SU-DHL-6 (cell line): ENCODE measurements at regions not wholly inside any gene's neighbourhood (a gene's known extent, or its start where the extent isn't known, plus 50 kb on each side); places are given as distances from the start of the nearest gene placed in this dataset.
A peak's percentile ranks its signal among the peaks of the same experiment; 100 is the strongest.

Source experiments
- H2AFZ ChIP-seq: fragments of 200-600 bp; sonication (generic); 2 replicates; pipeline ENCODE4 v1.6.1; 2014; ENCODE audit warnings: low read depth, mild to moderate bottlenecking, moderate library complexity, mixed read lengths, antibody characterized with exemption, low read length; ENCODE audit not compliant: severe bottlenecking
- H3F3A ChIP-seq: fragments of 200-600 bp; shearing (Covaris generic); 2 replicates; pipeline ENCODE4 v1.6.0; 2016; ENCODE audit warnings: antibody characterized with exemption, mild to moderate bottlenecking; ENCODE audit not compliant: insufficient read depth
- H3K27ac ChIP-seq: fragments of 200-600 bp; sonication (generic); 2 replicates; pipeline ENCODE4 v1.5.1; 2016; ENCODE audit warnings: low read depth, mild to moderate bottlenecking, low read length, moderate library complexity, mixed read lengths
- H3K27me3 ChIP-seq: fragments of 200-600 bp; sonication (generic), shearing (Covaris generic); 2 replicates; pipeline ENCODE4 v1.6.0; 2014; ENCODE audit warnings: mild to moderate bottlenecking, low read length
- H3K36me3 ChIP-seq: fragments of 200-600 bp; sonication (generic); 2 replicates; pipeline ENCODE4 v1.6.1; 2014; ENCODE audit warnings: mild to moderate bottlenecking, low read length, mixed read lengths
- H3K4me2 ChIP-seq: fragments of 300-600, 200-600 bp; shearing (Covaris generic), sonication (generic); 2 replicates; pipeline ENCODE4 v1.6.0; 2014; ENCODE audit warnings: low read length, low read depth, mild to moderate bottlenecking; ENCODE audit not compliant: poor library complexity, severe bottlenecking
- H3K4me3 ChIP-seq: fragments of 200-600 bp; sonication (generic); 2 replicates; pipeline ENCODE4 v1.5.1; 2014; ENCODE audit warnings: antibody characterized with exemption, low read length, mild to moderate bottlenecking, mixed read lengths; ENCODE audit not compliant: insufficient read depth, poor library complexity, severe bottlenecking
- H3K79me2 ChIP-seq: fragments of 200-600 bp; sonication (generic); 2 replicates; pipeline ENCODE4 v1.6.1; 2014; ENCODE audit warnings: mild to moderate bottlenecking, low read length, moderate library complexity; ENCODE audit not compliant: insufficient read depth
- H3K9ac ChIP-seq: fragments of 200-600 bp; sonication (generic); 2 replicates; pipeline ENCODE4 v1.7.0; 2014; ENCODE audit warnings: mild to moderate bottlenecking, low read length
- H3K9me2 ChIP-seq: fragments of 200-600 bp; sonication (generic); replicated peaks from 2 replicates; pipeline ENCODE4 v1.6.1; 2014; ENCODE audit warnings: low read length; ENCODE audit not compliant: insufficient read depth
- H3K9me3 ChIP-seq: fragments of 200-600 bp; sonication (generic); 2 replicates; pipeline ENCODE4 v1.6.1; 2014; ENCODE audit warnings: low read length, mixed read lengths; ENCODE audit not compliant: insufficient read depth
- H4K20me1 ChIP-seq: fragments of 200-600 bp; sonication (generic); 2 replicates; pipeline ENCODE4 v1.6.1; 2014; ENCODE audit warnings: low read depth, mild to moderate bottlenecking, antibody characterized with exemption, low read length, moderate library complexity, mixed read lengths
- EZH2phosphoT487 ChIP-seq: fragments of 200-600 bp; sonication (generic), shearing (Covaris generic); conservative IDR thresholded peaks from 2 replicates; pipeline ENCODE4 v1.6.1; 2018; ENCODE audit warnings: mild to moderate bottlenecking, antibody characterized with exemption, low read length, moderate library complexity, mixed read lengths
- TF ChIP-seq, protein P1 (sequence below): fragments of 200-600 bp; sonication (generic); IDR thresholded peaks from one replicate; pipeline ENCODE4 v1.5.1; 2017; ENCODE audit warnings: antibody characterized with exemption, mild to moderate bottlenecking, low read length, moderate library complexity; ENCODE audit not compliant: insufficient read depth, poor library complexity, severe bottlenecking

DNA sequence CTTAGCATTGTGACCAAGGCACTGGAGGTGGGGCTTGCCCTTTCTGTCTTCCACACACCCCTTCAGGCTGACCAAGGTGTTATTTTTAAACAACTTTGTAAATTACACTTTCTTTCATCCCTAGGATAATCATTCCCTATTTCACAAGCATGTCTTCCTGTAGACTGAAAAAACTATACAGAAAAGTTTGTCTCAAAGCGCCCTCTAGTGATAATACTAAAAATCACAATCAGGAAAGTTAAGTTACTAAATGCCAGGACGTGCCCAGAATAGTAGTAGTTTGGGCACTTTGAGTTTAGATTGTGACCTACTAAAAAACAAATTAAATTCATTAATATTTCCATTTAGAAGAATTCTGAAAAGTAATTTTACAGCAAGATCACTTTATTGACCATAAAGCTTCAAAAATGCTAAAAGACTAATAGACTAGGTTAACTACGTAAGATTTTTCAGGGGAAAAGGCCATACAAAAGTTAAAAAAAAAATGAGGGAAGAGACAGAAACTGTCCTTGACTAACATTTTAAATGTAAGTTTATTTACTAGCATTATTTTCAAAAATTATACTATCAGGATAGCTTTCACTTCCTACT, 123.3 kb upstream of the DUSP22 start:
- H3K27me3 ChIP-seq: no peaks in the 10 kb centered on the region
- TF ChIP-seq, protein P1, sequence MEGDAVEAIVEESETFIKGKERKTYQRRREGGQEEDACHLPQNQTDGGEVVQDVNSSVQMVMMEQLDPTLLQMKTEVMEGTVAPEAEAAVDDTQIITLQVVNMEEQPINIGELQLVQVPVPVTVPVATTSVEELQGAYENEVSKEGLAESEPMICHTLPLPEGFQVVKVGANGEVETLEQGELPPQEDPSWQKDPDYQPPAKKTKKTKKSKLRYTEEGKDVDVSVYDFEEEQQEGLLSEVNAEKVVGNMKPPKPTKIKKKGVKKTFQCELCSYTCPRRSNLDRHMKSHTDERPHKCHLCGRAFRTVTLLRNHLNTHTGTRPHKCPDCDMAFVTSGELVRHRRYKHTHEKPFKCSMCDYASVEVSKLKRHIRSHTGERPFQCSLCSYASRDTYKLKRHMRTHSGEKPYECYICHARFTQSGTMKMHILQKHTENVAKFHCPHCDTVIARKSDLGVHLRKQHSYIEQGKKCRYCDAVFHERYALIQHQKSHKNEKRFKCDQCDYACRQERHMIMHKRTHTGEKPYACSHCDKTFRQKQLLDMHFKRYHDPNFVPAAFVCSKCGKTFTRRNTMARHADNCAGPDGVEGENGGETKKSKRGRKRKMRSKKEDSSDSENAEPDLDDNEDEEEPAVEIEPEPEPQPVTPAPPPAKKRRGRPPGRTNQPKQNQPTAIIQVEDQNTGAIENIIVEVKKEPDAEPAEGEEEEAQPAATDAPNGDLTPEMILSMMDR: peak; percentile 94
- no peak for TF ChIP-seq EZH2phosphoT487
- no peaks in the 10 kb centered on the region for H4K20me1 ChIP-seq
- no peaks in the 10 kb centered on the region for H3K79me2 ChIP-seq
- H3K9me2 ChIP-seq: no peaks in the 10 kb centered on the region
- H3K9ac ChIP-seq: no peak overlapping the region
- no peak overlapping the region for H3K27ac ChIP-seq
- H3F3A ChIP-seq: no peaks in the 10 kb centered on the region
- H3K9me3 ChIP-seq: no peaks in the 10 kb centered on the region
- H3K4me2 ChIP-seq: no peak overlapping the region
- H3K36me3 ChIP-seq: no peaks in the 10 kb centered on the region
- no peak overlapping the region for H3K4me3 ChIP-seq
- H2AFZ ChIP-seq: no peak overlapping the region

DNA sequence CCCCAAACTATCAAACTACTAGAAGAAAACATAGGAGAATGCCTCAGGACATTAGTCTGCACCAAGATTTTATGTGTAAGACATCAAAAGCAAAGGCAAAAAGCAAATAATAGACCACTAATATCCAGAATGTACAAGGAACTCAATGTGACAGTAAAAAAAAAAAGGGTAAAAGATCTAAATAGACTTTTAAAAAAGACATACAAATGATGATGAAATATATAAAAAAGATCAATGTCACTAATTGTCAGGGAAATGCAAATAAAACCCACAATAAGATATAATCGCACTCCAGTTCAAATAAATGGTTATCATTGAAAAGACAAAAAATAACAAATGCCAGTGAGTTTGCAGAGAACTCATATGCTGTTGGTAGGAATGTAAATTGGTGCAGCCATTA, 118.3 kb upstream of the DUSP22 start:
- H3K4me2 ChIP-seq: no peak overlapping the region
- no peaks in the 10 kb centered on the region for H3K9me2 ChIP-seq
- no peaks in the 10 kb centered on the region for H3K27me3 ChIP-seq
- no peaks in the 10 kb centered on the region for H3K36me3 ChIP-seq
- no peak overlapping the region for H3K9ac ChIP-seq
- H3K79me2 ChIP-seq: no peaks in the 10 kb centered on the region
- H4K20me1 ChIP-seq: no peaks in the 10 kb centered on the region
- no peak overlapping the region for H2AFZ ChIP-seq
- no peaks in the 10 kb centered on the region for H3K9me3 ChIP-seq
- H3F3A ChIP-seq: no peaks in the 10 kb centered on the region
- no peak overlapping the region for H3K4me3 ChIP-seq
- H3K27ac ChIP-seq: no peak overlapping the region
- TF ChIP-seq, protein P1: no peak
- TF ChIP-seq EZH2phosphoT487: no peak

DNA sequence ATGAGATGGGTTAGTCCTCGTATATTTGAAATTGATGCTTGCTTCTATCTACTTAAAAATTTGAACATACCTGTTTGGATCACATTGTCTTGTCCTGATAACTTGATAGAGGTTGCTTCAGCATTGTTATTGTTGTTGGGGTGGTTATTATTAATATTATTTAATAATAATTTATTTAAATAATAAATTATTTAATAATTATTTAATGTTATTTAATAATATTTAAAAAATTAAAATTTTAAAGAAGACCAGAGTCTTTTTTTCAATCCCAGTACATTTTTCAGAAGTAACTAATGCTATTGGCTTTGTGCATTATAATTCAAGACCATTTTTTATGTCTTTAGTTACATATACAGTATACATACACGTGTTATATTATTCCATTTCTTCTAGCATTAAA, 116.6 kb upstream of the DUSP22 start:
- Histone ChIP-seq H2AFZ (no peak overlapping the region), H3K9ac (no peak overlapping the region), H3K4me3 (no peak overlapping the region), H3K36me3 (no peaks in the 10 kb centered on the region), H3K27me3 (no peaks in the 10 kb centered on the region), H3F3A (no peaks in the 10 kb centered on the region), H3K79me2 (no peaks in the 10 kb centered on the region), H4K20me1 (no peaks in the 10 kb centered on the region), H3K27ac (no peak overlapping the region), H3K9me2 (no peaks in the 10 kb centered on the region), H3K9me3 (no peaks in the 10 kb centered on the region), H3K4me2 (no peak overlapping the region)
- TF ChIP-seq, protein P1: no peak
- no peak for TF ChIP-seq EZH2phosphoT487
